Gastroesophageal sphincter (tissue), 4 donors: ENCODE measurements at regions not wholly inside any gene's neighbourhood (a gene's known extent, or its start where the extent isn't known, plus 50 kb on each side); places are given as distances from the start of the nearest gene placed in this dataset.

Experiments used
- ATAC-seq: fragments of 150-250 bp; one replicate; pipeline ENCODE4 v1.9.1; 2016; ENCODE audit warnings: mild to moderate bottlenecking, moderate library complexity
- H3K27ac ChIP-seq, 4 donors: fragments of 200-600 bp; sonication (generic) in 3 of 4; 1 replicate in 3 of 4; 2 replicates in 1 of 4; pipeline ENCODE4 v1.5.1; 2016 to 2019
- H3K27me3 ChIP-seq: fragments of 200-600 bp; sonication (generic); one replicate; pipeline ENCODE4 v1.5.1; 2019
- H3K36me3 ChIP-seq, 2 donors: fragments of 200-600 bp; sonication (generic); one replicate each; pipeline ENCODE4 v1.5.1; 2019; ENCODE audit warnings: control low read depth in 1 of 2
- H3K4me1 ChIP-seq, 3 donors: fragments of 200-600 bp; sonication (generic); 1 replicate in 2 of 3; 2 replicates in 1 of 3; pipeline ENCODE4 v1.5.1; 2016 to 2019; ENCODE audit warnings: control low read depth in 2 of 3
- H3K4me3 ChIP-seq, 2 donors: fragments of 200-600 bp; sonication (generic); one replicate each; pipeline ENCODE4 v1.5.1; 2019; ENCODE audit warnings: mild to moderate bottlenecking in 1 of 2, moderate library complexity in 1 of 2
- H3K9me3 ChIP-seq, 3 donors: fragments of 200-600 bp; sonication (generic); one replicate each; pipeline ENCODE4 v1.5.1; 2017 to 2019; ENCODE audit warnings: control low read depth in 2 of 3
- CTCF ChIP-seq, 4 experiments: fragments of 200-600 bp in 2 of 4; fragments of 450-650 bp in 2 of 4; sonication (generic) in 1 of 4; IDR thresholded peaks; one replicate each; pipeline ENCODE4 v1.5.1; 2017 to 2019; ENCODE audit warnings: antibody characterized with exemption in 4 of 4, mild to moderate bottlenecking in 2 of 4, moderate library complexity in 2 of 4
- EP300 ChIP-seq: sonication (generic); formaldehyde crosslinking; IDR thresholded peaks from one replicate; pipeline ENCODE4 v1.6.1; 2017; ENCODE audit warnings: antibody characterized with exemption, mild to moderate bottlenecking
- POLR2A ChIP-seq, 2 donors: fragments of 450-650 bp; IDR thresholded peaks; one replicate each; pipeline ENCODE4 v1.6.1; 2017; ENCODE audit warnings: antibody characterized with exemption in 2 of 2, mild to moderate bottlenecking in 2 of 2, moderate library complexity in 1 of 2
- POLR2AphosphoS5 ChIP-seq: sonication (generic); formaldehyde crosslinking; IDR thresholded peaks from one replicate; pipeline ENCODE4 v1.6.1; 2017; ENCODE audit warnings: antibody characterized with exemption
- WGBS, 2 donors: methylation state at CpG; one replicate each; pipeline ENCODE4 v1.1.5; 2018; ENCODE audit warnings: low coverage in 1 of 2; 5-methylcytosine and 5-hydroxymethylcytosine counted together

- no peak for ATAC-seq
- TF ChIP-seq EP300: no peak
- no peak for TF ChIP-seq POLR2AphosphoS5
These were observed 1509.3 kb downstream of the FAM181B start for GRCh38 chr11:81224396-81224795.

GRCh38 chr11:81222491-81222890 lies 1511.2 kb downstream of the FAM181B start:
- no peaks in the 10 kb centered on the region for H3K4me1 ChIP-seq
- TF ChIP-seq EP300 (no peak), POLR2AphosphoS5 (no peak), CTCF (IDR thresholded peaks at IDR 0.05) (no peak), POLR2A (IDR thresholded peaks at IDR 0.05) (no peak)
- 61% methylated on average over 3 of the region's 3 CpGs; no CpG with 5 or more reads in 1 of the 2 donors for WGBS, 2 donors
- no peaks in the 10 kb centered on the region for H3K9me3 ChIP-seq
- ATAC-seq: no peak
- no peaks in the 10 kb centered on the region for H3K27me3 ChIP-seq
- no peaks in the 10 kb centered on the region for H3K36me3 ChIP-seq
- H3K4me3 ChIP-seq: no peak overlapping the region
- H3K27ac ChIP-seq: no peak overlapping the region

More at GRCh38 chr11:81224396-81224795, 1509.3 kb downstream of the FAM181B start:
- Histone ChIP-seq H3K27ac (no peak overlapping the region), H3K4me1 (no peaks in the 10 kb centered on the region), H3K4me3 (no peak overlapping the region), H3K9me3 (no peaks in the 10 kb centered on the region), H3K36me3 (no peaks in the 10 kb centered on the region), H3K27me3 (no peaks in the 10 kb centered on the region)
- 74 to 87% methylated on average over 3 of the region's 3 CpGs for WGBS, 2 donors

- H3K4me3 ChIP-seq: no peak overlapping the region
These were observed 1513.3 kb downstream of the FAM181B start for GRCh38 chr11:81220146-81220895.

GRCh38 chr11:81219661-81220060 lies 1514.0 kb downstream of the FAM181B start:
- WGBS, 2 donors: 88% methylated on average over 1 of the region's 1 CpG; no CpG with 5 or more reads in 1 of the 2 donors
- no peaks in the 10 kb centered on the region for H3K9me3 ChIP-seq
- H3K4me3 ChIP-seq: no peak overlapping the region
- no peaks in the 10 kb centered on the region for H3K36me3 ChIP-seq
- no peaks in the 10 kb centered on the region for H3K4me1 ChIP-seq
- H3K27ac ChIP-seq: no peak overlapping the region
- no peak for ATAC-seq
- H3K27me3 ChIP-seq: no peaks in the 10 kb centered on the region
- no peak for TF ChIP-seq CTCF (IDR thresholded peaks at IDR 0.05)
- no peak for TF ChIP-seq EP300
- no peak for TF ChIP-seq POLR2A (IDR thresholded peaks at IDR 0.05)
- TF ChIP-seq POLR2AphosphoS5: no peak

More at GRCh38 chr11:81220146-81220895, 1513.3 kb downstream of the FAM181B start:
- no peaks in the 10 kb centered on the region for H3K9me3 ChIP-seq
- WGBS, 2 donors: 41 to 68% methylated on average over 8 to 9 of the region's 9 CpGs
- no peak for TF ChIP-seq CTCF (IDR thresholded peaks at IDR 0.05)
- TF ChIP-seq EP300: no peak
- TF ChIP-seq POLR2AphosphoS5: no peak
- no peak for TF ChIP-seq POLR2A (IDR thresholded peaks at IDR 0.05)
- no peaks in the 10 kb centered on the region for H3K4me1 ChIP-seq
- no peak for ATAC-seq
- H3K36me3 ChIP-seq: no peaks in the 10 kb centered on the region
- H3K27me3 ChIP-seq: no peaks in the 10 kb centered on the region
- no peak overlapping the region for H3K27ac ChIP-seq

GRCh38 chr11:81218440-81218839 lies 1515.2 kb downstream of the FAM181B start:
- no peak overlapping the region for H3K27ac ChIP-seq
- no peak for TF ChIP-seq EP300
- no peak for TF ChIP-seq CTCF (IDR thresholded peaks at IDR 0.05)
- TF ChIP-seq POLR2AphosphoS5: no peak
- no peak for TF ChIP-seq POLR2A (IDR thresholded peaks at IDR 0.05)
- no peak for ATAC-seq
- H3K9me3 ChIP-seq: no peaks in the 10 kb centered on the region
- H3K4me3 ChIP-seq: no peak overlapping the region
- no peaks in the 10 kb centered on the region for H3K4me1 ChIP-seq
- WGBS, 2 donors: 65 to 72% methylated on average over 4 of the region's 4 CpGs
- no peaks in the 10 kb centered on the region for H3K27me3 ChIP-seq
- H3K36me3 ChIP-seq: no peaks in the 10 kb centered on the region
